ENCODE measurements at regions not wholly inside any gene's neighbourhood (a gene's known extent, or its start where the extent isn't known, plus 50 kb on each side); places are given as distances from the start of the nearest gene placed in this dataset.

DNA sequence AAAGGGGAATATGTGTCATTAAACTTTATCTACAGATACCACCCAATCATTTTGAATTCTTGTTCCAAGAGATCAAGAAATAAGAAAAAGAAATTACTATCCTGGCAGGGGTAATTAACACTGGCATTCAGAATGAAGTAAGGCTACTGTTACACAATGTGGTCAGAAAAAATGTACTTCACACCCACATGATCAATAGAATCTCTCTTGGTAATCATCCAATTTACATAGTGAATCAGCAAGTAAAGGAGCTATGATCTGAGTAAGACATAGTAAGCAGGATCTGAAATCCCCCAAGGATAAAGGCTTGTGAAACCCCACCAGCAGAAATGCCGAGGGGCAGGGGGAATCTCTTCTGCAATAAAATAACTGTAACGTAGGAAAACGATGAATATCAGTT, 466.5 kb downstream of the FAM181B start:
- Histone ChIP-seq H3K4me1 (ENCODE audit: insufficient read depth, low read length) (no peaks in the 10 kb centered on the region), H3K4me2 (ENCODE audit: low read depth, low read length) (no peak overlapping the region), H3K4me3 (replicated peaks in 1 of 3; ENCODE audit: insufficient read depth in 1 of 3, low read depth in 2 of 3, low read length in 3 of 3) (no peak overlapping the region), H2AFZ (ENCODE audit: low read length) (no peak overlapping the region), H4K20me1 (ENCODE audit: insufficient read depth, low read length) (no peaks in the 10 kb centered on the region), H3K79me2 (ENCODE audit: insufficient read depth, low read length) (no peaks in the 10 kb centered on the region), H3K9me3 (ENCODE audit: low read length) (no peaks in the 10 kb centered on the region), H3K27me3 (ENCODE audit: control insufficient read depth in 1 of 2, insufficient read depth in 2 of 2, low read length in 2 of 2) (no peaks in the 10 kb centered on the region; a peak in 1 of 5 replicates), H3K36me3 (replicated peaks in 1 of 2; ENCODE audit: control insufficient read depth in 1 of 2, insufficient read depth in 2 of 2, low read length in 2 of 2) (no peaks in the 10 kb centered on the region), H3K27ac (ENCODE audit: extremely low read length, insufficient read depth, low read length) (no peak overlapping the region), H3K9ac (ENCODE audit: insufficient read depth, low read depth, low read length) (no peak overlapping the region)
- FAIRE-seq: no peak
- ChIA-PET POLR2A (no interaction called here), CTCF (ENCODE audit: low intra/inter-chr PET ratio, low total read pairs) (no interaction called here)
- WGBS (ENCODE audit: low lambda C conversion rate): 0% methylated on average over 3 of the region's 3 CpGs
- no peak for TF ChIP-seq RXRA (CRISPR knock-in tag; IDR thresholded peaks at IDR 0.05)
- no peak for TF ChIP-seq ZNF558 (CRISPR knock-in tag; IDR thresholded peaks at IDR 0.05; ENCODE audit: borderline replicate concordance)
- TF ChIP-seq, protein P1, sequence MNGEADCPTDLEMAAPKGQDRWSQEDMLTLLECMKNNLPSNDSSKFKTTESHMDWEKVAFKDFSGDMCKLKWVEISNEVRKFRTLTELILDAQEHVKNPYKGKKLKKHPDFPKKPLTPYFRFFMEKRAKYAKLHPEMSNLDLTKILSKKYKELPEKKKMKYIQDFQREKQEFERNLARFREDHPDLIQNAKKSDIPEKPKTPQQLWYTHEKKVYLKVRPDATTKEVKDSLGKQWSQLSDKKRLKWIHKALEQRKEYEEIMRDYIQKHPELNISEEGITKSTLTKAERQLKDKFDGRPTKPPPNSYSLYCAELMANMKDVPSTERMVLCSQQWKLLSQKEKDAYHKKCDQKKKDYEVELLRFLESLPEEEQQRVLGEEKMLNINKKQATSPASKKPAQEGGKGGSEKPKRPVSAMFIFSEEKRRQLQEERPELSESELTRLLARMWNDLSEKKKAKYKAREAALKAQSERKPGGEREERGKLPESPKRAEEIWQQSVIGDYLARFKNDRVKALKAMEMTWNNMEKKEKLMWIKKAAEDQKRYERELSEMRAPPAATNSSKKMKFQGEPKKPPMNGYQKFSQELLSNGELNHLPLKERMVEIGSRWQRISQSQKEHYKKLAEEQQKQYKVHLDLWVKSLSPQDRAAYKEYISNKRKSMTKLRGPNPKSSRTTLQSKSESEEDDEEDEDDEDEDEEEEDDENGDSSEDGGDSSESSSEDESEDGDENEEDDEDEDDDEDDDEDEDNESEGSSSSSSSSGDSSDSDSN (CRISPR knock-in tag; IDR thresholded peaks at IDR 0.05): no peak
- no peak for TF ChIP-seq ZNF773 (CRISPR knock-in tag; IDR thresholded peaks at IDR 0.05; ENCODE audit: borderline replicate concordance)
- TF ChIP-seq ZNF441 (CRISPR knock-in tag; IDR thresholded peaks at IDR 0.05; ENCODE audit: borderline replicate concordance): no peak
- TF ChIP-seq ZNF605 (CRISPR knock-in tag; IDR thresholded peaks at IDR 0.05): no peak
- no peak for TF ChIP-seq NFATC3 (CRISPR knock-in tag; IDR thresholded peaks at IDR 0.05)
- TF ChIP-seq HES4 (CRISPR knock-in tag; IDR thresholded peaks at IDR 0.05; ENCODE audit: borderline replicate concordance): no peak
- TF ChIP-seq ZNF878 (CRISPR knock-in tag; IDR thresholded peaks at IDR 0.05): no peak
- TF ChIP-seq ZNF354B (CRISPR knock-in tag; IDR thresholded peaks at IDR 0.05): no peak
- TF ChIP-seq, protein P2, sequence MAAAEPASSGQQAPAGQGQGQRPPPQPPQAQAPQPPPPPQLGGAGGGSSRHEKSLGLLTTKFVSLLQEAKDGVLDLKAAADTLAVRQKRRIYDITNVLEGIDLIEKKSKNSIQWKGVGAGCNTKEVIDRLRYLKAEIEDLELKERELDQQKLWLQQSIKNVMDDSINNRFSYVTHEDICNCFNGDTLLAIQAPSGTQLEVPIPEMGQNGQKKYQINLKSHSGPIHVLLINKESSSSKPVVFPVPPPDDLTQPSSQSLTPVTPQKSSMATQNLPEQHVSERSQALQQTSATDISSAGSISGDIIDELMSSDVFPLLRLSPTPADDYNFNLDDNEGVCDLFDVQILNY (CRISPR knock-in tag; conservative IDR thresholded peaks at IDR 0.05): no peak
- TF ChIP-seq, protein P3, sequence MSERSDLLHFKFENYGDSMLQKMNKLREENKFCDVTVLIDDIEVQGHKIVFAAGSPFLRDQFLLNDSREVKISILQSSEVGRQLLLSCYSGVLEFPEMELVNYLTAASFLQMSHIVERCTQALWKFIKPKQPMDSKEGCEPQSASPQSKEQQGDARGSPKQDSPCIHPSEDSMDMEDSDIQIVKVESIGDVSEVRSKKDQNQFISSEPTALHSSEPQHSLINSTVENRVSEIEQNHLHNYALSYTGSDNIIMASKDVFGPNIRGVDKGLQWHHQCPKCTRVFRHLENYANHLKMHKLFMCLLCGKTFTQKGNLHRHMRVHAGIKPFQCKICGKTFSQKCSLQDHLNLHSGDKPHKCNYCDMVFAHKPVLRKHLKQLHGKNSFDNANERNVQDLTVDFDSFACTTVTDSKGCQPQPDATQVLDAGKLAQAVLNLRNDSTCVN (CRISPR knock-in tag; IDR thresholded peaks at IDR 0.05; ENCODE audit: borderline replicate concordance): no peak
- TF ChIP-seq ZBTB3 (CRISPR knock-in tag; IDR thresholded peaks at IDR 0.05; ENCODE audit: borderline replicate concordance, low read depth): no peak
- TF ChIP-seq, protein P4, sequence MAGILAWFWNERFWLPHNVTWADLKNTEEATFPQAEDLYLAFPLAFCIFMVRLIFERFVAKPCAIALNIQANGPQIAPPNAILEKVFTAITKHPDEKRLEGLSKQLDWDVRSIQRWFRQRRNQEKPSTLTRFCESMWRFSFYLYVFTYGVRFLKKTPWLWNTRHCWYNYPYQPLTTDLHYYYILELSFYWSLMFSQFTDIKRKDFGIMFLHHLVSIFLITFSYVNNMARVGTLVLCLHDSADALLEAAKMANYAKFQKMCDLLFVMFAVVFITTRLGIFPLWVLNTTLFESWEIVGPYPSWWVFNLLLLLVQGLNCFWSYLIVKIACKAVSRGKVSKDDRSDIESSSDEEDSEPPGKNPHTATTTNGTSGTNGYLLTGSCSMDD (CRISPR knock-in tag; IDR thresholded peaks at IDR 0.05): no peak
- no peak for TF ChIP-seq NFKB2 (CRISPR knock-in tag; IDR thresholded peaks at IDR 0.05; ENCODE audit: borderline replicate concordance)
- TF ChIP-seq FOXA3 (CRISPR knock-in tag; IDR thresholded peaks at IDR 0.05): no peak
- TF ChIP-seq, protein P5, sequence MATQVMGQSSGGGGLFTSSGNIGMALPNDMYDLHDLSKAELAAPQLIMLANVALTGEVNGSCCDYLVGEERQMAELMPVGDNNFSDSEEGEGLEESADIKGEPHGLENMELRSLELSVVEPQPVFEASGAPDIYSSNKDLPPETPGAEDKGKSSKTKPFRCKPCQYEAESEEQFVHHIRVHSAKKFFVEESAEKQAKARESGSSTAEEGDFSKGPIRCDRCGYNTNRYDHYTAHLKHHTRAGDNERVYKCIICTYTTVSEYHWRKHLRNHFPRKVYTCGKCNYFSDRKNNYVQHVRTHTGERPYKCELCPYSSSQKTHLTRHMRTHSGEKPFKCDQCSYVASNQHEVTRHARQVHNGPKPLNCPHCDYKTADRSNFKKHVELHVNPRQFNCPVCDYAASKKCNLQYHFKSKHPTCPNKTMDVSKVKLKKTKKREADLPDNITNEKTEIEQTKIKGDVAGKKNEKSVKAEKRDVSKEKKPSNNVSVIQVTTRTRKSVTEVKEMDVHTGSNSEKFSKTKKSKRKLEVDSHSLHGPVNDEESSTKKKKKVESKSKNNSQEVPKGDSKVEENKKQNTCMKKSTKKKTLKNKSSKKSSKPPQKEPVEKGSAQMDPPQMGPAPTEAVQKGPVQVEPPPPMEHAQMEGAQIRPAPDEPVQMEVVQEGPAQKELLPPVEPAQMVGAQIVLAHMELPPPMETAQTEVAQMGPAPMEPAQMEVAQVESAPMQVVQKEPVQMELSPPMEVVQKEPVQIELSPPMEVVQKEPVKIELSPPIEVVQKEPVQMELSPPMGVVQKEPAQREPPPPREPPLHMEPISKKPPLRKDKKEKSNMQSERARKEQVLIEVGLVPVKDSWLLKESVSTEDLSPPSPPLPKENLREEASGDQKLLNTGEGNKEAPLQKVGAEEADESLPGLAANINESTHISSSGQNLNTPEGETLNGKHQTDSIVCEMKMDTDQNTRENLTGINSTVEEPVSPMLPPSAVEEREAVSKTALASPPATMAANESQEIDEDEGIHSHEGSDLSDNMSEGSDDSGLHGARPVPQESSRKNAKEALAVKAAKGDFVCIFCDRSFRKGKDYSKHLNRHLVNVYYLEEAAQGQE (IDR thresholded peaks at IDR 0.05; ENCODE audit: borderline replicate concordance in 1 of 2, low read depth in 1 of 2, low read length in 2 of 2): no peak
- no peak for DNase-seq (ENCODE audit: low spot score)
- in situ Hi-C loops (cut with HindIII; ENCODE audit: extremely low pct_ligation_motif_present, low pct_unique_long_range_greater_than_20kb) (no loop called here), intact Hi-C loops (cut with micrococcal nuclease; ENCODE audit: unreplicated experiment) (no loop called here)
- no peak for ATAC-seq
- BruUV-seq (replicated peaks): no TSS peak
